HEK293 (cell line): ENCODE measurements at regions not wholly inside any gene's neighbourhood (a gene's known extent, or its start where the extent isn't known, plus 50 kb on each side); places are given as distances from the start of the nearest gene placed in this dataset.

Experiments
- CTCF ChIA-PET: fragments of 350-600 bp; formaldehyde crosslinking; extraction: SDS; loops from one replicate; lab custom pipeline; 2021; ENCODE audit warnings: antibody characterized with exemption; lab: Yijun Ruan, JAX
- POLR2A ChIA-PET: fragments of 300-600 bp; formaldehyde crosslinking; extraction: SDS; loops from one replicate; lab custom pipeline; 2020; ENCODE audit warnings: antibody characterized with exemption, inconsistent platforms; lab: Yijun Ruan, JAX
- H3K27ac ChIP-seq: fragments of 200-500 bp; sonication (Bioruptor generic); 2 replicates; pipeline ENCODE4 v1.5.1; 2014; ENCODE audit warnings: low read depth, low read length, control low read depth, inconsistent platforms; ENCODE audit errors: extremely low read depth
- H3K36me3 ChIP-seq, 2 experiments: fragments of 200-500 bp in 1 of 2; sonication (Bioruptor generic) in 1 of 2; 1 replicate in 1 of 2; 2 replicates in 1 of 2; pipeline ENCODE4 v1.5.1; 2014 to 2017; ENCODE audit warnings: inconsistent platforms in 2 of 2, low read length in 2 of 2; ENCODE audit not compliant: control insufficient read depth in 2 of 2, insufficient read depth in 1 of 2
- H3K4me1 ChIP-seq: fragments of 200-500 bp; sonication (Bioruptor generic); 2 replicates; pipeline ENCODE4 v1.5.1; 2014; ENCODE audit warnings: mild to moderate bottlenecking, low read length, inconsistent platforms; ENCODE audit not compliant: control insufficient read depth, insufficient read depth
- H3K4me3 ChIP-seq: 2 replicates; pipeline ENCODE4 v1.5.1; 2011; ENCODE audit warnings: low read depth, mild to moderate bottlenecking, control low read depth, low read length, moderate library complexity
- H3K9me3 ChIP-seq: fragments of 200-500 bp; sonication (Bioruptor generic); 2 replicates; pipeline ENCODE4 v1.5.1; 2014; ENCODE audit warnings: low read depth, low read length, inconsistent platforms; ENCODE audit not compliant: control insufficient read depth, insufficient read depth
- BCL11A ChIP-seq: fragments of 450-650 bp; formaldehyde crosslinking; IDR thresholded peaks from 2 replicates; pipeline ENCODE4 v1.5.1; 2016; ENCODE audit warnings: low read depth, missing biosample characterization, missing genetic modification characterization
- GLI4 ChIP-seq: fragments of 450-650 bp; formaldehyde crosslinking; IDR thresholded peaks from 2 replicates; pipeline ENCODE4 v1.5.1; 2016; ENCODE audit warnings: missing biosample characterization, missing genetic modification characterization
- HOXD13 ChIP-seq: sonication (generic); formaldehyde crosslinking; IDR thresholded peaks from 2 replicates; pipeline ENCODE4 v1.8.0; 2022; ENCODE audit warnings: missing genetic modification reagents, borderline replicate concordance
- KLF16 ChIP-seq: fragments of 450-650 bp; formaldehyde crosslinking; IDR thresholded peaks from 2 replicates; pipeline ENCODE4 v1.5.1; 2017; ENCODE audit warnings: missing biosample characterization, missing genetic modification characterization
- PATZ1 ChIP-seq: fragments of 450-650 bp; formaldehyde crosslinking; IDR thresholded peaks from 2 replicates; pipeline ENCODE4 v1.5.1; 2016; ENCODE audit warnings: missing biosample characterization, missing genetic modification characterization
- REPIN1 ChIP-seq: fragments of 450-650 bp; formaldehyde crosslinking; IDR thresholded peaks from 2 replicates; pipeline ENCODE4 v1.5.1; 2017; ENCODE audit warnings: missing biosample characterization, missing genetic modification characterization, low read depth
- ZBTB26 ChIP-seq: fragments of 450-650 bp; formaldehyde crosslinking; optimal IDR thresholded peaks from 2 replicates; pipeline ENCODE3; 2016; ENCODE audit warnings: missing biosample characterization, mild to moderate bottlenecking, missing genetic modification characterization
- ZBTB49 ChIP-seq: fragments of 450-650 bp; formaldehyde crosslinking; IDR thresholded peaks from 2 replicates; pipeline ENCODE4 v1.5.1; 2016; ENCODE audit warnings: missing biosample characterization, missing genetic modification characterization, low read depth
- ZNF112 ChIP-seq: fragments of 450-650 bp; formaldehyde crosslinking; IDR thresholded peaks from 2 replicates; pipeline ENCODE4 v1.5.0; 2017; ENCODE audit warnings: missing biosample characterization, missing genetic modification characterization
- ZNF433 ChIP-seq: fragments of 450-650 bp; formaldehyde crosslinking; IDR thresholded peaks from 2 replicates; pipeline ENCODE4 v1.5.1; 2016; ENCODE audit warnings: missing biosample characterization, missing genetic modification characterization, low read depth
- ZNF585B ChIP-seq: fragments of 450-650 bp; formaldehyde crosslinking; IDR thresholded peaks from 2 replicates; pipeline ENCODE4 v1.5.1; 2016; ENCODE audit warnings: missing biosample characterization, missing genetic modification characterization
- ZNF677 ChIP-seq: fragments of 450-650 bp; IDR thresholded peaks from 2 replicates; pipeline ENCODE4 v1.5.0; 2018; ENCODE audit warnings: missing biosample characterization, mild to moderate bottlenecking, missing genetic modification characterization, moderate library complexity
- ZNF747 ChIP-seq: fragments of 450-650 bp; formaldehyde crosslinking; IDR thresholded peaks from 2 replicates; pipeline ENCODE4 v1.5.1; 2016; ENCODE audit warnings: missing biosample characterization, missing genetic modification characterization
- TF ChIP-seq, protein P1 (sequence below): fragments of 450-650 bp; formaldehyde crosslinking; IDR thresholded peaks from 2 replicates; pipeline ENCODE4 v1.5.1; 2016; ENCODE audit warnings: missing biosample characterization, missing genetic modification characterization
- TF ChIP-seq, protein P2 (sequence below): fragments of 450-650 bp; formaldehyde crosslinking; IDR thresholded peaks from 2 replicates; pipeline ENCODE4 v1.5.1; 2016; ENCODE audit warnings: missing biosample characterization, missing genetic modification characterization
- TF ChIP-seq, protein P3 (sequence below): fragments of 450-650 bp; formaldehyde crosslinking; conservative IDR thresholded peaks from 2 replicates; pipeline ENCODE4 v1.5.1; 2016; ENCODE audit warnings: low read depth, missing biosample characterization, missing genetic modification characterization

DNA sequence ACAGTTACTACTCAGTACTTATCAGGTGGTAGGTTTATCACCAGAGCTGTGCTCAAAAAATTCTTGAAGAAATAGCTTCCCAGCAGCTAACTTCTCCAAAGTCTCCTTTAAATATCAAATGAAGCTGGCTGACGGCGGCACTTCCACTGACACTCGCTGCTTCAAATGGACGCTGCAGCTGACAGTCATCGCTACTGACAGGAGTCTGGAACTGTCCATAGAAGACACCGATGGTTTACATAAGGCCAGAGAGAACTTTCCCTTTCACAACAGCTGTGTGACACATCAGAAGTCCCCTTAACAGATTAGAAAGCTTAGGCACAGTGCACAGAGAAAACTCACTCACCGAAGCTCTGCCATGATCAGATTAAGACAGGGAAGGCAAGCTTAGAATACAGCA lies 270.2 kb downstream of the SHOX2 start:
- CTCF ChIA-PET = no interaction called here
- no peak for TF ChIP-seq BCL11A
- TF ChIP-seq, protein P1, sequence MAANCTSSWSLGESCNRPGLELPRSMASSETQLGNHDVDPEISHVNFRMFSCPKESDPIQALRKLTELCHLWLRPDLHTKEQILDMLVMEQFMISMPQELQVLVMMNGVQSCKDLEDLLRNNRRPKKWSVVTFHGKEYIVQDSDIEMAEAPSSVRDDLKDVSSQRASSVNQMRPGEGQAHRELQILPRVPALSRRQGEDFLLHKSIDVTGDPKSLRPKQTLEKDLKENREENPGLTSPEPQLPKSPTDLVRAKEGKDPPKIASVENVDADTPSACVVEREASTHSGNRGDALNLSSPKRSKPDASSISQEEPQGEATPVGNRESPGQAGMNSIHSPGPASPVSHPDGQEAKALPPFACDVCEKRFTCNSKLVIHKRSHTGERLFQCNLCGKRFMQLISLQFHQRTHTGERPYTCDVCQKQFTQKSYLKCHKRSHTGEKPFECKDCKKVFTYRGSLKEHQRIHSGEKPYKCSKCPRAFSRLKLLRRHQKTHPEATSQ = no peak
- TF ChIP-seq PATZ1 (tag by site-specific recombination) = no peak
- TF ChIP-seq HOXD13 (CRISPR knock-in tag) = no peak
- no peak for TF ChIP-seq ZNF747 (tag by site-specific recombination)
- TF ChIP-seq ZBTB49 (tag by site-specific recombination) = no peak
- TF ChIP-seq GLI4 (tag by site-specific recombination) = no peak
- no peak for TF ChIP-seq REPIN1 (tag by site-specific recombination)
- TF ChIP-seq ZNF585B (tag by site-specific recombination) = no peak
- TF ChIP-seq, protein P2, sequence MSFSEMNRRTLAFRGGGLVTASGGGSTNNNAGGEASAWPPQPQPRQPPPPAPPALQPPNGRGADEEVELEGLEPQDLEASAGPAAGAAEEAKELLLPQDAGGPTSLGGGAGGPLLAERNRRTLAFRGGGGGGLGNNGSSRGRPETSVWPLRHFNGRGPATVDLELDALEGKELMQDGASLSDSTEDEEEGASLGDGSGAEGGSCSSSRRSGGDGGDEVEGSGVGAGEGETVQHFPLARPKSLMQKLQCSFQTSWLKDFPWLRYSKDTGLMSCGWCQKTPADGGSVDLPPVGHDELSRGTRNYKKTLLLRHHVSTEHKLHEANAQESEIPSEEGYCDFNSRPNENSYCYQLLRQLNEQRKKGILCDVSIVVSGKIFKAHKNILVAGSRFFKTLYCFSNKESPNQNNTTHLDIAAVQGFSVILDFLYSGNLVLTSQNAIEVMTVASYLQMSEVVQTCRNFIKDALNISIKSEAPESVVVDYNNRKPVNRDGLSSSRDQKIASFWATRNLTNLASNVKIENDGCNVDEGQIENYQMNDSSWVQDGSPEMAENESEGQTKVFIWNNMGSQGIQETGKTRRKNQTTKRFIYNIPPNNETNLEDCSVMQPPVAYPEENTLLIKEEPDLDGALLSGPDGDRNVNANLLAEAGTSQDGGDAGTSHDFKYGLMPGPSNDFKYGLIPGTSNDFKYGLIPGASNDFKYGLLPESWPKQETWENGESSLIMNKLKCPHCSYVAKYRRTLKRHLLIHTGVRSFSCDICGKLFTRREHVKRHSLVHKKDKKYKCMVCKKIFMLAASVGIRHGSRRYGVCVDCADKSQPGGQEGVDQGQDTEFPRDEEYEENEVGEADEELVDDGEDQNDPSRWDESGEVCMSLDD (tag by site-specific recombination) = no peak
- no peak for TF ChIP-seq ZBTB26 (tag by site-specific recombination)
- no peak for TF ChIP-seq ZNF677 (tag by site-specific recombination)
- no peak for TF ChIP-seq ZNF112 (tag by site-specific recombination)
- TF ChIP-seq ZNF433 (tag by site-specific recombination) = no peak
- TF ChIP-seq, protein P3, sequence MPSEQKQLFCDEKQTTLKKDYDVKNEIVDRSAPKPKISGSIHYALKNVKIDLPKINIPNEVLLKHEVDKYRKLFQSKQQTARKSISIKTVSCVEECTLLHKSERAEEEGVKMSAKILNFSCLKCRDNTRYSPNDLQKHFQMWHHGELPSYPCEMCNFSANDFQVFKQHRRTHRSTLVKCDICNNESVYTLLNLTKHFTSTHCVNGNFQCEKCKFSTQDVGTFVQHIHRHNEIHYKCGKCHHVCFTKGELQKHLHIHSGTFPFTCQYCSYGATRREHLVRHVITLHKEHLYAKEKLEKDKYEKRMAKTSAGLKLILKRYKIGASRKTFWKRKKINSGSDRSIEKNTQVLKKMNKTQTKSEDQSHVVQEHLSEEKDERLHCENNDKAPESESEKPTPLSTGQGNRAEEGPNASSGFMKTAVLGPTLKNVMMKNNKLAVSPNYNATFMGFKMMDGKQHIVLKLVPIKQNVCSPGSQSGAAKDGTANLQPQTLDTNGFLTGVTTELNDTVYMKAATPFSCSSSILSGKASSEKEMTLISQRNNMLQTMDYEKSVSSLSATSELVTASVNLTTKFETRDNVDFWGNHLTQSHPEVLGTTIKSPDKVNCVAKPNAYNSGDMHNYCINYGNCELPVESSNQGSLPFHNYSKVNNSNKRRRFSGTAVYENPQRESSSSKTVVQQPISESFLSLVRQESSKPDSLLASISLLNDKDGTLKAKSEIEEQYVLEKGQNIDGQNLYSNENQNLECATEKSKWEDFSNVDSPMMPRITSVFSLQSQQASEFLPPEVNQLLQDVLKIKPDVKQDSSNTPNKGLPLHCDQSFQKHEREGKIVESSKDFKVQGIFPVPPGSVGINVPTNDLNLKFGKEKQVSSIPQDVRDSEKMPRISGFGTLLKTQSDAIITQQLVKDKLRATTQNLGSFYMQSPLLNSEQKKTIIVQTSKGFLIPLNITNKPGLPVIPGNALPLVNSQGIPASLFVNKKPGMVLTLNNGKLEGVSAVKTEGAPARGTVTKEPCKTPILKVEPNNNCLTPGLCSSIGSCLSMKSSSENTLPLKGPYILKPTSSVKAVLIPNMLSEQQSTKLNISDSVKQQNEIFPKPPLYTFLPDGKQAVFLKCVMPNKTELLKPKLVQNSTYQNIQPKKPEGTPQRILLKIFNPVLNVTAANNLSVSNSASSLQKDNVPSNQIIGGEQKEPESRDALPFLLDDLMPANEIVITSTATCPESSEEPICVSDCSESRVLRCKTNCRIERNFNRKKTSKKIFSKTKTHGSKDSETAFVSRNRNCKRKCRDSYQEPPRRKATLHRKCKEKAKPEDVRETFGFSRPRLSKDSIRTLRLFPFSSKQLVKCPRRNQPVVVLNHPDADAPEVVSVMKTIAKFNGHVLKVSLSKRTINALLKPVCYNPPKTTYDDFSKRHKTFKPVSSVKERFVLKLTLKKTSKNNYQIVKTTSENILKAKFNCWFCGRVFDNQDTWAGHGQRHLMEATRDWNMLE (tag by site-specific recombination) = no peak
- no peak for TF ChIP-seq KLF16 (tag by site-specific recombination)
- POLR2A ChIA-PET = no interaction called here
- H3K9me3 ChIP-seq = no peaks in the 10 kb centered on the region
- no peak overlapping the region for H3K4me3 ChIP-seq
- no peaks in the 10 kb centered on the region for H3K36me3 ChIP-seq
- no peak overlapping the region for H3K27ac ChIP-seq
- no peaks in the 10 kb centered on the region for H3K4me1 ChIP-seq
